Stomach (tissue), 8 donors: ENCODE measurements at regions not wholly inside any gene's neighbourhood (a gene's known extent, or its start where the extent isn't known, plus 50 kb on each side); places are given as distances from the start of the nearest gene placed in this dataset.

ENCODE experiments used
- DNase-seq, 2 donors: peaks; one replicate each; pipeline versions ENCODE4 v3.0.0 to v3.0.0-alpha.2; 2013 to 2019
- H3K27ac ChIP-seq, 5 donors: fragments of 200-600 bp in 4 of 5; sonication (generic) in 4 of 5; one replicate each; pipeline ENCODE4 v1.5.1; 2013 to 2019; ENCODE audit warnings: mild to moderate bottlenecking in 1 of 5, moderate library complexity in 1 of 5
- H3K27me3 ChIP-seq, 3 donors: fragments of 200-600 bp; sonication (generic); one replicate each; pipeline ENCODE4 v1.5.1; 2017 to 2019; ENCODE audit warnings: mixed run types in 1 of 3
- H3K36me3 ChIP-seq, 4 donors: fragments of 200-600 bp; sonication (generic); 1 replicate in 3 of 4; 2 replicates in 1 of 4; pipeline ENCODE4 v1.5.1; 2016 to 2019
- H3K4me1 ChIP-seq, 4 donors: fragments of 200-600 bp; sonication (generic); one replicate each; pipeline ENCODE4 v1.5.1; 2016 to 2019
- H3K4me3 ChIP-seq, 4 donors: fragments of 200-600 bp; sonication (generic) in 3 of 4; one replicate each; pipeline ENCODE4 v1.5.1; 2016 to 2019; ENCODE audit warnings: mild to moderate bottlenecking in 1 of 4
- H3K9me3 ChIP-seq, 4 donors: fragments of 200-600 bp; sonication (generic); one replicate each; pipeline ENCODE4 v1.5.1; 2016 to 2019
- CTCF ChIP-seq, 7 experiments: fragments of 450-650 bp in 4 of 7; fragments of 200-600 bp in 3 of 7; sonication (generic) in 3 of 7; IDR thresholded peaks; one replicate each; pipeline ENCODE4 v1.5.1; 2016 to 2019; ENCODE audit warnings: antibody characterized with exemption in 7 of 7, control low read depth in 2 of 7, mild to moderate bottlenecking in 1 of 7
- EP300 ChIP-seq: sonication (generic); formaldehyde crosslinking; IDR thresholded peaks from one replicate; pipeline ENCODE4 v1.6.1; 2017; ENCODE audit warnings: antibody characterized with exemption
- POLR2A ChIP-seq, 4 donors: fragments of 450-650 bp; IDR thresholded peaks; one replicate each; pipeline ENCODE4 v1.6.1; 2016; ENCODE audit warnings: antibody characterized with exemption in 4 of 4, control low read depth in 2 of 4, mild to moderate bottlenecking in 1 of 4, moderate library complexity in 1 of 4
- POLR2AphosphoS5 ChIP-seq, 3 donors: sonication (generic); formaldehyde crosslinking; IDR thresholded peaks; one replicate each; pipeline ENCODE4 v1.6.1; 2016; ENCODE audit warnings: antibody characterized with exemption in 3 of 3
- WGBS, 5 donors: extraction: QIAGEN DNeasy Blood & Tissue Kit in 3 of 5; methylation state at CpG; one replicate each; pipeline versions ENCODE4 v1.1.5 to v1.1.7; 2013 to 2018; 5-methylcytosine and 5-hydroxymethylcytosine counted together
- intact Hi-C: fragments of 100-400 bp; cut with DNase I; formaldehyde crosslinking; loops from one replicate; pipeline ENCODE4 v1.15.1; 2023; ENCODE audit warnings: low total_unique reads
- donor health status: healthy with polysubstance abuse.
- donor health status: Bipolar disorder and iron deficiency.
- donor health status: healthy.

- WGBS, 5 donors, result 54 to 71% (median 69%) methylated on average over 2 of the region's 2 CpGs
- TF ChIP-seq POLR2A (IDR thresholded peaks at IDR 0.05) (no peak), EP300 (no peak), CTCF (IDR thresholded peaks at IDR 0.05) (no peak), POLR2AphosphoS5 (IDR thresholded peaks at IDR 0.05) (no peak)
- Histone ChIP-seq H3K27ac (no peak overlapping the region), H3K4me1 (no peaks in the 10 kb centered on the region), H3K27me3 (no peaks in the 10 kb centered on the region), H3K4me3 (no peak overlapping the region), H3K9me3 (no peaks in the 10 kb centered on the region), H3K36me3 (no peaks in the 10 kb centered on the region)
- intact Hi-C loops, result no loop called here
- DNase-seq, result no peak
Measured at GRCh38 chr10:84675060-84675459, 346.7 kb downstream of the CCSER2 start.

GRCh38 chr10:84676536-84676935 is 348.1 kb downstream of the CCSER2 start:
- Histone ChIP-seq H3K27ac (no peak overlapping the region), H3K4me1 (no peaks in the 10 kb centered on the region), H3K9me3 (no peaks in the 10 kb centered on the region), H3K4me3 (no peak overlapping the region), H3K27me3 (no peaks in the 10 kb centered on the region), H3K36me3 (no peaks in the 10 kb centered on the region)
- 75 to 84% (median 81%) methylated on average over 3 of the region's 3 CpGs for WGBS, 5 donors
- no peak for TF ChIP-seq CTCF (IDR thresholded peaks at IDR 0.05)
- TF ChIP-seq POLR2AphosphoS5 (IDR thresholded peaks at IDR 0.05), result no peak
- TF ChIP-seq POLR2A (IDR thresholded peaks at IDR 0.05), result no peak
- no peak for TF ChIP-seq EP300
- no peak for DNase-seq
- intact Hi-C loops, result no loop called here

- H3K36me3 ChIP-seq, result no peaks in the 10 kb centered on the region
- H3K4me3 ChIP-seq, result no peak overlapping the region
- no peak overlapping the region for H3K27ac ChIP-seq
- no peaks in the 10 kb centered on the region for H3K9me3 ChIP-seq
- WGBS, 5 donors, result 59 to 83% (median 76%) methylated on average over 3 of the region's 3 CpGs
- H3K27me3 ChIP-seq, result no peaks in the 10 kb centered on the region
- TF ChIP-seq CTCF (IDR thresholded peaks at IDR 0.05) (no peak), EP300 (no peak), POLR2AphosphoS5 (IDR thresholded peaks at IDR 0.05) (no peak), POLR2A (IDR thresholded peaks at IDR 0.05) (no peak)
- DNase-seq, result no peak
- H3K4me1 ChIP-seq, result no peaks in the 10 kb centered on the region
- intact Hi-C loops, result no loop called here
Measured at GRCh38 chr10:84681781-84682180, 353.4 kb downstream of the CCSER2 start.

GRCh38 chr10:84683550-84683949 is 355.2 kb downstream of the CCSER2 start:
- Histone ChIP-seq H3K27ac (no peak overlapping the region), H3K4me3 (no peak overlapping the region), H3K4me1 (no peaks in the 10 kb centered on the region), H3K27me3 (no peaks in the 10 kb centered on the region), H3K36me3 (no peaks in the 10 kb centered on the region), H3K9me3 (no peaks in the 10 kb centered on the region)
- intact Hi-C loops, result no loop called here
- 71 to 89% (median 78%) methylated on average over 2 of the region's 2 CpGs for whole genome bisulfite sequencing, 5 donors
- no peak for DNase-seq
- TF ChIP-seq POLR2AphosphoS5 (IDR thresholded peaks at IDR 0.05), result no peak
- TF ChIP-seq CTCF (IDR thresholded peaks at IDR 0.05), result no peak
